ENCODE measurements at regions not wholly inside any gene's neighbourhood (a gene's known extent, or its start where the extent isn't known, plus 50 kb on each side); places are given as distances from the start of the nearest gene placed in this dataset.

- DNase-seq (ENCODE audit: low read depth in 2 of 2) = no peak
Measured at GRCh38 chr2:128568106-128568505, 249.4 kb upstream of the HS6ST1 start.

- DNase-seq (ENCODE audit: low read depth in 2 of 2) = no peak
Measured at GRCh38 chr2:128573116-128573515, 254.4 kb upstream of the HS6ST1 start.

- DNase-seq (ENCODE audit: low read depth in 2 of 2) = no peak
Measured at GRCh38 chr2:128573531-128573930, 254.9 kb upstream of the HS6ST1 start.

- DNase-seq (ENCODE audit: low read depth in 2 of 2) = no peak
Measured at GRCh38 chr2:128577141-128577930, 258.7 kb upstream of the HS6ST1 start.

GRCh38 chr2:128578406-128579390 lies 260.0 kb upstream of the HS6ST1 start:
- DNase-seq (ENCODE audit: low read depth in 2 of 2) = no peak

- no peak for DNase-seq (ENCODE audit: low read depth in 2 of 2)
Measured at GRCh38 chr2:128579825-128580224, 261.2 kb upstream of the HS6ST1 start.

- no peak for DNase-seq (ENCODE audit: low read depth in 2 of 2)
Measured at GRCh38 chr2:128580988-128581848, 262.6 kb upstream of the HS6ST1 start.

- no peak for DNase-seq (ENCODE audit: low read depth in 2 of 2)
Measured at GRCh38 chr2:128581849-128582244, 263.2 kb upstream of the HS6ST1 start.

- peak in 1 of 2 donors; percentile 65 for DNase-seq (ENCODE audit: low read depth in 2 of 2)
Measured at GRCh38 chr2:128584296-128584890, 265.7 kb upstream of the HS6ST1 start.

GRCh38 chr2:128585706-128586105 lies 267.0 kb upstream of the HS6ST1 start:
- peak in 1 of 2 donors; percentile 22 for DNase-seq (ENCODE audit: low read depth in 2 of 2)

GRCh38 chr2:128589681-128590080 lies 271.0 kb upstream of the HS6ST1 start:
- DNase-seq (ENCODE audit: low read depth in 2 of 2) = no peak

GRCh38 chr2:128590309-128591021 lies 271.8 kb upstream of the HS6ST1 start:
- no peak for DNase-seq (ENCODE audit: low read depth in 2 of 2)

GRCh38 chr2:128591022-128591860 lies 272.6 kb upstream of the HS6ST1 start:
- no peak for DNase-seq (ENCODE audit: low read depth in 2 of 2)

- DNase-seq (ENCODE audit: low read depth in 2 of 2) = no peak
Measured at GRCh38 chr2:128591861-128592822, 273.5 kb upstream of the HS6ST1 start.

- DNase-seq (ENCODE audit: low read depth in 2 of 2) = no peak
Measured at GRCh38 chr2:128593518-128593878, 274.8 kb upstream of the HS6ST1 start.

- no peak for DNase-seq (ENCODE audit: low read depth in 2 of 2)
Measured at GRCh38 chr2:128593879-128594650, 275.4 kb upstream of the HS6ST1 start.

- DNase-seq (ENCODE audit: low read depth in 2 of 2) = no peak
Measured at GRCh38 chr2:128594651-128594910, 275.9 kb upstream of the HS6ST1 start.
